H9 (cell line): ENCODE measurements at regions not wholly inside any gene's neighbourhood (a gene's known extent, or its start where the extent isn't known, plus 50 kb on each side); places are given as distances from the start of the nearest gene placed in this dataset.
A peak's percentile ranks its signal among the peaks of the same experiment; 100 is the strongest.

Source experiments
- DNase-seq: peaks from one replicate; pipeline ENCODE4 v3.0.0-alpha.2; 2017
- H2AFZ ChIP-seq: one replicate; pipeline ENCODE4 v1.6.1; 2013; ENCODE audit warnings: mild to moderate bottlenecking, low read length, control low read depth, moderate library complexity
- H2AK5ac ChIP-seq: 2 replicates; pipeline ENCODE4 v1.6.1; 2013; ENCODE audit warnings: low read length, control low read depth, mixed read lengths; ENCODE audit not compliant: insufficient read length
- H2BK120ac ChIP-seq: one replicate; pipeline ENCODE4 v1.6.1; 2013; ENCODE audit warnings: low read depth, mild to moderate bottlenecking, low read length, control low read depth, inconsistent platforms; ENCODE audit not compliant: poor library complexity, severe bottlenecking
- H2BK12ac ChIP-seq: 2 replicates; pipeline ENCODE4 v1.6.1; 2013; ENCODE audit warnings: low read length, control low read depth, mixed read lengths, low read depth; ENCODE audit not compliant: insufficient read length
- H2BK15ac ChIP-seq: 2 replicates; pipeline ENCODE4 v1.6.1; 2013; ENCODE audit warnings: low read depth, low read length, control low read depth
- H2BK20ac ChIP-seq: one replicate; pipeline ENCODE4 v1.6.1; 2013; ENCODE audit warnings: low read depth, mild to moderate bottlenecking, low read length, control low read depth, inconsistent platforms; ENCODE audit not compliant: poor library complexity, severe bottlenecking
- H2BK5ac ChIP-seq: 2 replicates; pipeline ENCODE4 v1.6.1; 2013; ENCODE audit warnings: low read length, control low read depth, mixed read lengths; ENCODE audit not compliant: insufficient read length
- H3K14ac ChIP-seq: 2 replicates; pipeline ENCODE4 v1.6.1; 2013; ENCODE audit warnings: low read length, control low read depth; ENCODE audit not compliant: insufficient read depth
- H3K18ac ChIP-seq: 2 replicates; pipeline ENCODE4 v1.6.1; 2013; ENCODE audit warnings: low read depth, mild to moderate bottlenecking, mixed read lengths, low read length, control low read depth; ENCODE audit not compliant: insufficient read length
- H3K23ac ChIP-seq: 2 replicates; pipeline ENCODE4 v1.6.1; 2013; ENCODE audit warnings: low read length, control low read depth, mixed read lengths, low read depth; ENCODE audit not compliant: insufficient read length
- H3K23me2 ChIP-seq: 2 replicates; pipeline ENCODE4 v1.6.1; 2013; ENCODE audit warnings: low read depth, mild to moderate bottlenecking, mixed read lengths, low read length, control low read depth; ENCODE audit not compliant: insufficient read length, poor library complexity, severe bottlenecking
- H3K27ac ChIP-seq: 2 replicates; pipeline ENCODE4 v1.5.1; 2013; ENCODE audit warnings: low read length, control low read depth, mixed read lengths, low read depth; ENCODE audit not compliant: insufficient read length
- H3K27me3 ChIP-seq: 2 replicates; pipeline ENCODE4 v1.6.1; 2013; ENCODE audit warnings: low read length, control low read depth, inconsistent platforms; ENCODE audit not compliant: insufficient read depth
- H3K4ac ChIP-seq: 2 replicates; pipeline ENCODE4 v1.6.1; 2013; ENCODE audit warnings: low read depth, mild to moderate bottlenecking, control low read depth, inconsistent platforms, low read length, moderate library complexity
- H3K4me1 ChIP-seq: 2 replicates; pipeline ENCODE4 v1.6.1; 2013; ENCODE audit warnings: low read length, control low read depth, inconsistent platforms; ENCODE audit not compliant: insufficient read depth
- H3K4me2 ChIP-seq: 2 replicates; pipeline ENCODE4 v1.6.1; 2013; ENCODE audit warnings: low read length, control low read depth, mixed read lengths; ENCODE audit not compliant: insufficient read length, insufficient read depth
- H3K56ac ChIP-seq: 2 replicates; pipeline ENCODE4 v1.6.1; 2013; ENCODE audit warnings: low read depth, mild to moderate bottlenecking, mixed read lengths, low read length, control low read depth; ENCODE audit not compliant: insufficient read length
- H3K79me1 ChIP-seq: 2 replicates; pipeline ENCODE4 v1.6.1; 2013; ENCODE audit warnings: low read depth, mild to moderate bottlenecking, moderate library complexity, low read length, control low read depth, inconsistent platforms; ENCODE audit not compliant: insufficient read depth, poor library complexity, severe bottlenecking
- H3K79me2 ChIP-seq: 2 replicates; pipeline ENCODE4 v1.6.1; 2013; ENCODE audit warnings: low read length, control low read depth, inconsistent platforms; ENCODE audit not compliant: insufficient read depth
- H3K9ac ChIP-seq: 2 replicates; pipeline ENCODE4 v1.6.1; 2013; ENCODE audit warnings: low read length, control low read depth, mixed read lengths; ENCODE audit not compliant: insufficient read length; ENCODE audit errors: extremely low read depth
- H3K9me3 ChIP-seq: one replicate; pipeline ENCODE4 v1.6.1; 2013; ENCODE audit warnings: low read depth, low read length, inconsistent platforms; ENCODE audit not compliant: control insufficient read depth
- H3T11ph ChIP-seq: one replicate; pipeline ENCODE4 v1.6.1; 2013; ENCODE audit warnings: mild to moderate bottlenecking, low read length, control low read depth, inconsistent platforms
- H4K20me1 ChIP-seq: one replicate; pipeline ENCODE4 v1.6.1; 2013; ENCODE audit not compliant: control insufficient read depth, insufficient read length, insufficient read depth
- H4K5ac ChIP-seq: 2 replicates; pipeline ENCODE4 v1.6.1; 2013; ENCODE audit warnings: low read depth, mild to moderate bottlenecking, mixed read lengths, low read length, control low read depth; ENCODE audit not compliant: insufficient read length
- H4K8ac ChIP-seq: replicated peaks from 2 replicates; pipeline ENCODE4 v1.6.1; 2013; ENCODE audit warnings: low read length, control low read depth, mixed read lengths, low read depth; ENCODE audit not compliant: insufficient read length
- H4K91ac ChIP-seq: 2 replicates; pipeline ENCODE4 v1.6.1; 2013; ENCODE audit warnings: low read depth, mild to moderate bottlenecking, moderate library complexity, mixed read lengths, low read length, control low read depth; ENCODE audit not compliant: insufficient read length
- H3K27ac Mint-ChIP-seq, 3 experiments: 2 replicates in 2 of 3; 3 replicates in 1 of 3; pipeline ENCODE4 v1.8.0; 2020 to 2021; ENCODE audit warnings: mixed read lengths in 3 of 3, mild to moderate bottlenecking in 1 of 3, moderate library complexity in 1 of 3
- H3K27me3 Mint-ChIP-seq: 2 replicates; pipeline ENCODE4 v1.8.0; 2021; ENCODE audit warnings: low read depth, mild to moderate bottlenecking, moderate library complexity, mixed read lengths
- H3K36me3 Mint-ChIP-seq, 3 experiments: 2 replicates in 2 of 3; 3 replicates in 1 of 3; pipeline ENCODE4 v1.8.0; 2020 to 2021; ENCODE audit warnings: low read depth in 3 of 3, mixed read lengths in 3 of 3; ENCODE audit not compliant: insufficient read depth in 1 of 3
- H3K4me1 Mint-ChIP-seq, 2 experiments: 2 replicates each; pipeline ENCODE4 v1.8.0; 2020; ENCODE audit warnings: mixed read lengths in 2 of 2
- H3K4me3 Mint-ChIP-seq, 2 experiments: 2 replicates in 1 of 2; 3 replicates in 1 of 2; pipeline ENCODE4 v1.8.0; 2020 to 2021; ENCODE audit warnings: mild to moderate bottlenecking in 2 of 2, mixed read lengths in 2 of 2, moderate library complexity in 1 of 2
- H3K9me3 Mint-ChIP-seq, 2 experiments: 2 replicates in 1 of 2; 3 replicates in 1 of 2; pipeline ENCODE4 v1.8.0; 2020; ENCODE audit warnings: mild to moderate bottlenecking in 2 of 2, mixed read lengths in 2 of 2, moderate library complexity in 1 of 2
- CTCF ChIP-seq: fragments of 200-600 bp; sonication (generic); conservative IDR thresholded peaks from 3 replicates; pipeline ENCODE4 v1.8.0; 2021; ENCODE audit warnings: antibody characterized with exemption, mild to moderate bottlenecking
- WGBS: extraction: QIAGEN DNeasy Blood & Tissue Kit; methylation state at CpG from one replicate; pipeline ENCODE4 v1.1.7; 2013; ENCODE audit warnings: missing lambda C conversion rate, low lambda C conversion rate, mixed read lengths; ENCODE audit not compliant: insufficient read length; ENCODE audit errors: extremely low coverage; 5-methylcytosine and 5-hydroxymethylcytosine counted together

- H3K9me3 ChIP-seq, result no peaks in the 10 kb centered on the region
- no peak overlapping the region for H2AFZ ChIP-seq
- H3K14ac ChIP-seq, result no peak overlapping the region
- no peak overlapping the region for H3K9ac ChIP-seq
- H3K79me1 ChIP-seq, result no peaks in the 10 kb centered on the region
- H3K9me3 Mint-ChIP-seq, result no peaks in the 10 kb centered on the region; a peak in 1 of 5 replicates
- H3K27me3 ChIP-seq, result no peaks in the 10 kb centered on the region
- no peak overlapping the region for H2BK15ac ChIP-seq
- H3K4ac ChIP-seq, result no peak overlapping the region
- WGBS, result no CpG with 5 or more reads among the region's 3 CpGs
- no peak overlapping the region for H4K8ac ChIP-seq
- peaks cover 14% of the 10 kb centered on the region for H3K4me1 ChIP-seq
- H3K18ac ChIP-seq, result no peak overlapping the region
- no peak overlapping the region for H2BK12ac ChIP-seq
- no peak overlapping the region for H2BK120ac ChIP-seq
- peak overlapping the region; percentile 47 for H3K27ac ChIP-seq
- no peak overlapping the region for H3K4me2 ChIP-seq
- H3K36me3 Mint-ChIP-seq, result no peaks in the 10 kb centered on the region; a peak in 2 of 7 replicates
- no peak overlapping the region for H3K56ac ChIP-seq
- H2BK5ac ChIP-seq, result no peak overlapping the region
- H4K20me1 ChIP-seq, result no peaks in the 10 kb centered on the region
- no peaks in the 10 kb centered on the region for H3K23me2 ChIP-seq
- no peak overlapping the region for H4K5ac ChIP-seq
- H3K4me3 Mint-ChIP-seq, result no peak overlapping the region
- H2AK5ac ChIP-seq, result no peak overlapping the region
- no peak overlapping the region for H3K23ac ChIP-seq
- H3K27me3 Mint-ChIP-seq, result no peaks in the 10 kb centered on the region
- H3T11ph ChIP-seq, result no peak overlapping the region
- no peaks in the 10 kb centered on the region for H3K79me2 ChIP-seq
- TF ChIP-seq CTCF, result no peak
- H2BK20ac ChIP-seq, result no peak overlapping the region
- peak overlapping the region; percentile 7 to 88 (median 60); a peak in 5 of 7 replicates for H3K27ac Mint-ChIP-seq
- no peak for DNase-seq
- H4K91ac ChIP-seq, result no peak overlapping the region
- H3K4me1 Mint-ChIP-seq, result peaks cover 63 to 66% of the 10 kb centered on the region in 2 experiments
Observed at GRCh38 chr1:96520579-96520947, 201.0 kb upstream of the PTBP2 start.
